Left renal cortex interstitium (tissue), 4 donors: ENCODE measurements at regions not wholly inside any gene's neighbourhood (a gene's known extent, or its start where the extent isn't known, plus 50 kb on each side); places are given as distances from the start of the nearest gene placed in this dataset.
"Not testable (repeated sequence)": the region's sequence is repeated elsewhere in the genome, so short reads cannot be mapped to it uniquely, and the experiment has no call there.

ENCODE experiments used
- DNase-seq, 4 donors: peaks; one replicate each; pipeline ENCODE4 v3.0.0-alpha.2; 2013; ENCODE audit warnings: low read depth in 4 of 4, low spot score in 2 of 4, missing footprints in 1 of 4

DNA sequence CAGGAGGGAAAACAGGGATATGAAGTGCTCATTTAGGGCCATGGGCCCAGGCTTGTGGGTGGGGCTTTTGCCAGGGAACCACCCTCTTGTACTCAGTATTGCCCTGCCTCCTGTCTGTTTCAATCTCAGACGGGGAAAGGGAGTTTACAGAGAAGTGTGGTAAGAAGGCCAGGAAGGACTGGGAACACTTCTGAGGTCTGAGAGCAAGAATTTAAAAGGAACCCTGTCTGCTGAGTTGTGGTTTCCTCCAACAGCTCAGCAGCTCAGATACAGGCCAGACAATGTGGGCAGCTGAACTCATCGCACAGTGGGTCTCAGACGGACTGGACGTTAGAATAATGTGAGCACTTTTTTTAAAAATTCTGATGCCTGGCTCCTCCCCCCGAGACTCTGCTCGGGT, 354.1 kb upstream of the ARID1B start:
- no peak for DNase-seq

- no peak for DNase-seq
Observed at GRCh38 chr6:156421933-156422332, 355.2 kb upstream of the ARID1B start.

GRCh38 chr6:156421301-156421700, 355.9 kb upstream of the ARID1B start:
- DNase-seq, result not testable (repeated sequence)

DNA sequence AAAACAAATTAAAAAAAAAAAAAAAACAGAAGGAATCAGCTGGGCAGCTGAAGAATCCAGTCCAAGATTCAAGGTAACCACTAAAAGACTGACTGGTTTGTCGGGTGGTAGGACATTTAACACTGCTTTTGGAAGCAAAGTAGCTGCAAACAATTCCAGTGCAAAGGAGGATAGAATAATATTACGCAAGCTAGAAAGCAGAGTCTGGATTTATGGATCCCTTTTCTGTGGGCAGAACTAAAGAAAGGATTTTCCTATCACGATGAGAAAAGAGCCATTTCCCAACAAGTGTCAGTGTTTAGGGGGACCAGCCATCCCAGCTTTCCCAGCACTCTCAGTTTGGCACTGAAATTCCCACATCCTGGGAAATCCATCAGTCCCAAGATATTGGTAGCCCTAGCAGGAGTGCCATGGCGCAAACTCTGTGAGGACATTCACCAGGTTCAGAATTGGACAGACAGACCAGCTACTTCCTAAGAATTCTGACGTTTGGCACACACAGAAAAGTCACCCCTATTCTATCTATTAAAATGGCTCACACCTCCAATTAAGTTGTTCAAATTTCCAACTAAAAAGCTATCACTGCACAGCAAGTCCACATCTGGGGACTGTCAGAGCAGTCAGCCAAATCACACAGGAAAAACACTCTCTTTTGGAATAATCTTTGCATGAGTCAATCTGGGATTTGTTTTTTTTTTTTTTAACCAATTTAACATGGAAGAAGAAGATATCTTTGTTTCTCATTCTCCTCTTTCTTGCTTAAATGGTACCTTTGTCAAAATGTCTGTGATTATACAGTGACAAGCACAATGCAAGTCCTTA, 356.8 kb upstream of the ARID1B start:
- no peak for DNase-seq

DNA sequence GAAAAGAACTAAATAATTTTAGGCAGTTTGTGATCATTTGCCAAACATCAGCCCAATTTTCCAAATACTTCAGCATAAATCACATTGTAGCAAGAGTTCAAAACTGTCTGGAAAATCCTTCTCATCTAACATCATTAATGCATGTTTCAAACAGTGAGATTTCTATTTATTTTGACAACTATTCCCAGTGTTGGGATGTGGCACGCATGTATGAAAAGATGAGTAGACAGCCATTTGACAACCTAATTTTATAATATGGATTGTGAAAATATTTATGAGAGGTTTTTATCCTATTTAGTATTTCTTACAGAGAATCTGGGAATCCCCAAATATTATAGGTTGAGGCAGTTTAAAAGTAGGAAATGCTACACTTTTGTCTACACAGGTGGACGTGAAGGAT, 357.6 kb upstream of the ARID1B start:
- DNase-seq, result no peak

- no peak for DNase-seq
Observed at GRCh38 chr6:156418253-156418652, 358.9 kb upstream of the ARID1B start.

- no peak for DNase-seq
Observed at GRCh38 chr6:156416391-156416790, 360.8 kb upstream of the ARID1B start.

DNA sequence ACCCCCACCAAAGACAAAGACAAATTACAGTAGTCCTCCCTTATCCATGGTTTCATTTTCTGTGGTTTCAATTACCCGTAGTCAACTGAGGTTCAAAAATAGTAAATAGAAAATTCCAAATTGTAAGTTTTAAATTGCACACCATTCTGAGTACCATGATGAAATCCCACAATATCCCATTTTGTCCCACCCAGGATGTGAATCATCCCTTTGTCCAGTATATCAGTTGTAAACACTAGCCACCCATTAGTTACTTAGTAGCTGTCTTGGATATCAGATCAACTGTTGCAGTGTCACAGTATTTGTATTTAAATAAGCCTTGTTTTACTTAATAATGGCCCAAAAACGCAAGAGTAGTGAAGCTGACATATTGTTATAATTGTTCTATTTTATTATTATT, 364.0 kb upstream of the ARID1B start:
- DNase-seq, result no peak

- DNase-seq, result no peak
Observed at GRCh38 chr6:156410649-156411048, 366.5 kb upstream of the ARID1B start.

- no peak for DNase-seq
Observed at GRCh38 chr6:156408655-156409054, 368.5 kb upstream of the ARID1B start.

DNA sequence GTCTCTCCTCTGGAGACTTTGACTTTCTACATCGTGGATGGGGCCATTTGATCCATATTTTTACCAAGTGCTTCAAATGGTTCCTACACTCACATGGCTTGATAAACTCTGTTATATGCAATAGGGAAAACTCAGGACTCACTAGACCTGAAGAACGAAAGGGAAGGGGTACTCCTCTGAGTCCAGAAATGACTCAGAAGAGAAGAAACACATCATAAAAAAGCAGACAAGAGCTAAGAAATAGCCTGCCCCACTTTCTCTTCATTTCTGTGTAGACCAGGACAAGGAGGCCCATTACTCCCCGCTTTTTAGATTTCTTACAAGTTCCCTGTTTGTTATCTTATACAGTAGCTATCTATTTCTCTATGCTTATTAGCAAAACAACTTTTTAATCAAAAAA, 369.8 kb upstream of the ARID1B start:
- no peak for DNase-seq

GRCh38 chr6:156406688-156407087, 370.5 kb upstream of the ARID1B start:
- DNase-seq, result no peak

GRCh38 chr6:156406099-156406498, 371.1 kb upstream of the ARID1B start:
- DNase-seq, result no peak

- no peak for DNase-seq
Observed at GRCh38 chr6:156402628-156403027, 374.6 kb upstream of the ARID1B start.

GRCh38 chr6:156402227-156402626, 375.0 kb upstream of the ARID1B start:
- no peak for DNase-seq

GRCh38 chr6:156400487-156400886, 376.7 kb upstream of the ARID1B start:
- DNase-seq, result no peak

DNA sequence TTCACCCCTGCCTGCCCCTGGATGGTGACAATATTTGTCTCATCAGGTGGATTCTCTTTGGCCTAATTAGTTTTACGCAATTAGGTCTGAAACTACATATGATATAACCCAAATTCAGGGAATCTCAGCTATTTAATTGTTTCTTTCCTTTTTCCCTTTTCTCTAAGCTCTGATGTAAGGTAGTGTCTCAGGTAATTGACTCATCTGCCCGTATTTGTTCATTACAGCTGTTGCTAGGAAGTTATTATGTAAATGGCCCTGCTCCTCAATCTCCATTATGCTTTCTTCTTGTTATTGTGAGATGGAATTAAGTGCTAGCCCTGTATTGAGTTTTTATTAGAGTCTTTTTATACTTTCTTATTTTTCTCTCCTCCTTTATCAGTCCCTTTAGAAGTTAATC, 378.2 kb upstream of the ARID1B start:
- no peak for DNase-seq

DNA sequence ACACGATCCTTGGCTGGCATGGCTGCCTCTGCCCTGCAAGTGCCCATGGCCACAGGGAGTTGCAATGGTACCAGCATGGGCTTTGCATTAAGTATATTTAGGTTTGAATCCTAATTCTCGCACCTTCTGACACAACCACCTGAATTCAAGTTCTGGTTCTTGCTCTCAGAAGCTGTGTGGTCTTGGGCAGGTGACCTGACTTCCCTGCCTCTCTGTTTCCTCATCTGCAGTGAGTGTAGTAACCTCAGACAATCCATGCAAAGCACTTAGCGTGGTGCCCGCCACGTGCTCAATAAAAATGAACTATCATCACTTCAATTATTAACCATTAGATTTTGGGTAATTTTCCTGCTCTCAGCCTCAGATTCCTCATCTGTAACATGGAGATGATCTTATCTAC, 378.8 kb upstream of the ARID1B start:
- DNase-seq, result no peak

- DNase-seq, result no peak
Observed at GRCh38 chr6:156396791-156397418, 380.3 kb upstream of the ARID1B start.

GRCh38 chr6:156396068-156396771, 381.0 kb upstream of the ARID1B start:
- no peak for DNase-seq

- no peak for DNase-seq
Observed at GRCh38 chr6:156395276-156395675, 381.9 kb upstream of the ARID1B start.

DNA sequence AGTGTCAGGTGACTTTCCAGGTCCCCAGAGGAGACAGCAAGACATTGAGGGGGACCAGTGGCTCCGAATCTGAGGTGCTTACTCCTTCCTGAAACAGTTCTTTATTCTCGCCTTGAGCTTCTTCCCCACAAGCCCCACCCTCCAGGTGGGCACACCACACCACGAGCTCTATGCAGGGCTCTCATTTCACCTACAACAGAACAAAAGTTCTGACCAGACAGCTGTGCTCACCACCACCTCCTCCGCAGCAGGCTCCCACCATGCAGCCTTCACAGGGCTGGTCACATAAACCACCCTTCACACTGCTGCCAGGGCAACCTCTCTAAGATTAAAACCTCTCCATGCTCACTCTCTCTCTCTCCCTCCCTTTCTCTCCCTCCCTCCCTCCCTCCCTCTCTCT, 384.5 kb upstream of the ARID1B start:
- DNase-seq, result no peak
